Right lobe of liver (tissue), 4 donors: ENCODE measurements at regions not wholly inside any gene's neighbourhood (a gene's known extent, or its start where the extent isn't known, plus 50 kb on each side); places are given as distances from the start of the nearest gene placed in this dataset.
"Not testable (repeated sequence)": the region's sequence is repeated elsewhere in the genome, so short reads cannot be mapped to it uniquely, and the experiment has no call there.

ENCODE experiments used
- POLR2A ChIP-seq: fragments of 450-650 bp; IDR thresholded peaks from one replicate; pipeline ENCODE4 v1.6.1; 2017; ENCODE audit warnings: antibody characterized with exemption, mild to moderate bottlenecking
- TF ChIP-seq, protein P1 (sequence below), 4 donors: fragments of 200-600 bp in 3 of 4; fragments of 450-650 bp in 1 of 4; IDR thresholded peaks; one replicate each; pipeline versions ENCODE4 v1.5.1 to v1.8.0; 2016 to 2022; ENCODE audit warnings: antibody characterized with exemption in 4 of 4, mild to moderate bottlenecking in 2 of 4
- donor health status: DM: no; HTN: no; CAD: no.
- donor health status: DM: no; HTN: no; CAD: no.
- donor health status: DM: no; HTN: yes; CAD: no.

DNA sequence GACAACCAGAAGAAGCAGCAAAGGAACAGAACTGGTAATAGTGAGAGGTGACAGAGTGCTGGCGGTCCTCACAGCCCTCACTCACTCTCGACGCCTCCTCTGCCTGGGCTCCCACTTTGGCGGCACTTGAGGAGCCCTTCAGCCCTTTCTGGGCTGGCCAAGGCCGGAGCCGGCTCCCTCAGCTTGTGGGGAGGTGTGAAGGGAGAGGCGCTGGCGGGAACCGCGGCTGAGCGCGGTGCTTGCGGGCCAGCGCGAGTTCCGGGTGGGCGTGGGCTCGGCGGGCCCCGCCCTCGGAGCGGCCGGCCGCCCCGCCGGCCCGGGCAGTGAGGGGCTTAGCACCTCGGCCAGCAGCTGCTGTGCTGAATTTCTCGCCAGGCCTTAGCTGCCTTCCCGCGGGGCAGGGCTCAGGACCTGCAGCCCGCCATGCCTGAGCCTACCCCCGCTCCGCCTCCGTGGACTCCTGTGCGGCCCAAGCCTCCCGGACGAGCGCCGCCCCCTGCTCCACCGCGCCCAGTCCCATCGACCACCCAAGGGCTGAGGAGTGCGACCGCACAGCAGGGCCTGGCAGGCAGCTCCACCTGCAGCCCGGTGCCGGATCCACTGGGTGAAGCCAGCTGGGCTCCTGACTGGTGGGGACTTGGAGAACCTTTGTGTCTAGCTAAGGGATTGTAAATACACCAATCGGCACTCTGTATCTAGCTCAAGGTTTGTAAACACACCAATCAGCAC is 366.0 kb downstream of the DNAH5 start:
- TF ChIP-seq, protein P1, sequence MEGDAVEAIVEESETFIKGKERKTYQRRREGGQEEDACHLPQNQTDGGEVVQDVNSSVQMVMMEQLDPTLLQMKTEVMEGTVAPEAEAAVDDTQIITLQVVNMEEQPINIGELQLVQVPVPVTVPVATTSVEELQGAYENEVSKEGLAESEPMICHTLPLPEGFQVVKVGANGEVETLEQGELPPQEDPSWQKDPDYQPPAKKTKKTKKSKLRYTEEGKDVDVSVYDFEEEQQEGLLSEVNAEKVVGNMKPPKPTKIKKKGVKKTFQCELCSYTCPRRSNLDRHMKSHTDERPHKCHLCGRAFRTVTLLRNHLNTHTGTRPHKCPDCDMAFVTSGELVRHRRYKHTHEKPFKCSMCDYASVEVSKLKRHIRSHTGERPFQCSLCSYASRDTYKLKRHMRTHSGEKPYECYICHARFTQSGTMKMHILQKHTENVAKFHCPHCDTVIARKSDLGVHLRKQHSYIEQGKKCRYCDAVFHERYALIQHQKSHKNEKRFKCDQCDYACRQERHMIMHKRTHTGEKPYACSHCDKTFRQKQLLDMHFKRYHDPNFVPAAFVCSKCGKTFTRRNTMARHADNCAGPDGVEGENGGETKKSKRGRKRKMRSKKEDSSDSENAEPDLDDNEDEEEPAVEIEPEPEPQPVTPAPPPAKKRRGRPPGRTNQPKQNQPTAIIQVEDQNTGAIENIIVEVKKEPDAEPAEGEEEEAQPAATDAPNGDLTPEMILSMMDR (IDR thresholded peaks at IDR 0.05), result not testable (repeated sequence)
- TF ChIP-seq POLR2A, result not testable (repeated sequence)
